Stimulated activated CD4-positive, alpha-beta T cell treated with anti-CD3 and anti-CD28 coated beads, Interleukin-12 subunit alpha, Interleukin-12 subunit beta, amount 100 ng/mL, for 4 hours (primary cell): ENCODE measurements at regions not wholly inside any gene's neighbourhood (a gene's known extent, or its start where the extent isn't known, plus 50 kb on each side); places are given as distances from the start of the nearest gene placed in this dataset.

Experiments used
- DNase-seq: peaks from one replicate; pipeline ENCODE4 v3.0.0-alpha.2; 2020

DNA sequence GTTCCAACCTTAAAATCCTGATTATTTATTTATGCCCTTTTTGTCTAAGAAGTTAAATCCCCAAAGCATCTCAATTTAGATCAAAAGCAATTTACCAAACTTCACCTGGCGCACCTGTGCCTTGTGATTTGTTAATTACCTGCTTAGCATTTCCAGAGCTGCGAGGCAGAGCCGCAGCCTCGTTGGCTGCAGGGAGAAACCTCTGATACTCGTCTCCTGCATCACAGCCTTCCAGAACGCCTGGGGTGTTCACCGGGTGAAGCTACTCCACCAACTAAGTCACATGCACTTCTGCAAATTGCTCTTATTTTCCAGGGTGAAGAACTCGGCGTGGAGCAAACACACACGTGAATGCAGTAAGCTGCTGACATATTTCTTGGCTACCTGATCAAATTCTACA is 198.1 kb upstream of the RNF32 start:
- no peak for DNase-seq

- no peak for DNase-seq
These were observed 200.1 kb upstream of the RNF32 start for GRCh38 chr7:156440456-156440855.

- no peak for DNase-seq
These were observed 202.6 kb upstream of the RNF32 start for GRCh38 chr7:156438011-156438410.

GRCh38 chr7:156437021-156437614 is 203.5 kb upstream of the RNF32 start:
- DNase-seq, result no peak

GRCh38 chr7:156435486-156436231 is 204.9 kb upstream of the RNF32 start:
- DNase-seq, result no peak

DNA sequence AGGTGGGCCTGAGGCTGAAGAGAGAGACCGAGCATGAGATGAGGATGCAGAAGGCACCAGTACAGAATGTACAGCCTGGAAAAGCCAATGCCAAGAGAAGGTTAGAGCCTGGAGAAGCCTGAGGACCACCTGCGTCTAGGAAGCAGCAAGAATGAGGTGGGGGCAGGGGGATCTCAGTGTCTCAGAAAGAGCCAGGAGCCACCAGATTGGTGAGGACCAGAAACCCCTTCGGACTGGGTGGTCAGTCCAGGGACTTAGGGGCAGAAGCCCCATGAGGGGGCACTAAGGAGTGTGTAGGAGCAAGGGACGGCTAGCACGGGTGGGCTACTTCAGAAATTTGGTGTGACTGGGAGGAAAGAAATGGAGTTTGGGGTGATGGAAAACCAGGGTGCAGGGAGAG is 205.9 kb upstream of the RNF32 start:
- DNase-seq, result no peak

DNA sequence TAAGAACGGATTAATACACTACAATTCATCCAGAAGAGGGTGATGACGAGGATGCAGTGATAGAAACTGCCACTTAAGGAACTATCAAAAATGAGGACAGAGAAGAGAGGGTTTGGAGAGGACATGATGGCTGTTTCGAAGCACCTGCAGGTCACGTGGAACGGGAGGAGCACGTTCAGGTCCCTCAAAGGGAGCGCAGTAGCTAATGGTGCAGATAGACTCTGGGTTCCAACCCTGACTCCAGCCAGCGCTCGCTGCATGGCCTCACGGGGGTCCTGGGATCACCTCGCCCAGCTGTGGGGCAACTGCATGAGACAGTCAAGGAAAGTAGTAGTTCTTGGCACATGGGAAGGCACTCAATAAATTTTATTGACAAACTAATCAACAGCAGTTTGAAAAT is 208.6 kb upstream of the RNF32 start:
- DNase-seq, result no peak

GRCh38 chr7:156430109-156430508 is 210.5 kb upstream of the RNF32 start:
- no peak for DNase-seq

DNA sequence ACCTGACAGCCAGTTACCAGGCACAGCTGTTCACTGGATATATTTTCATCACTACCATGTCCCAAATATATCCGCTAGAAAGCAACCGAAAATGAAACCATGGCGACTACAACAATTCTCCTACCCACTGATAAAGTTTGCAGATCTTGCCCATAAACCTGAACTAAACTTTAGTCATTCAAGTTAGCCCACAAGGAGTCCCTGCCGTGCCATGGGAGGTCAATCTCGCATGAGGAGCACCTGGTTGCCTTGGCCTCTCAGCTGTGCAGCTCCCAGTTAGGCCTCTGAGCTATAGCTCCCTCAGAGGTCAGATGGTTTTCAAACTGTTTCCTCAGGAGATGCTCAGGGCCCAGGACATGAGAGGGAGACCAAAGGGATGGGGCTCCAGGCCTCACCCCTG is 211.1 kb upstream of the RNF32 start:
- no peak for DNase-seq

DNA sequence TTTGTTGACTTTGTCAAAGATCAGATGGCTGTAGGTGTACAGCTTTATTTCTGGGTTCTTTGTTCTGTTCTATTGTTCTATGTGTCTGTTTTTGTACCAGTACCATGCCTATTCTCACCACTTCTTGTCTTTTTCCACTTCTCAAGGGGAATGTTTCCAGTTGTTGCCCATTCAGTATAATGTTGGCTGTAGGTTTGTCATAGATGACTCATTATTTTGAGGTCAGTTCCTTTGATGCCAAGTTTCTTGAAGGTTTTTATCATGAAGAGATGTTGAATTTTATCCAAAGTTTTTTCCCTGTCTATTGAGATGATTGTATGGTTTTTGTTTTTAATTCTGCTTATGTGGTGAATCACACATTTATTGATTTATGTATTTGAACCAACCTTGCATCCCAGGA is 216.7 kb upstream of the RNF32 start:
- no peak for DNase-seq

DNA sequence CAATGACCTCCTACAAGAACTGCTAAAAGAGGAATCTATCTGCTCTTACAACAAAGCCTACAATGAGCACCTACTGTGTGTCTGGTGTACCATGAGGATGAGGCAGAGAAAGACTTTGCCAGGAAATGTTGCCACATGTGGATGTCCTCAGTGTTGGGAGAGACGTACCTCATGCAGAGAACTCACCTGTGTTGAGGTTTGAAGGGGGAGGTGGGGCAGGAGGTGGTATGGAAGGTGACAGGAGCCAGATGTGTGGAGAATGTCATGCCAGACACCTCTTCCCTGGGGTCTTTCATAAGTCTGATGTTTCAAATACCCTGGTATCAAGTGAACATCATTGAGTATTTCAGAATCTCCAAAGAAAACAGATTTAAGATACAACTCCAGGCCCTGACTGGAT is 220.1 kb upstream of the RNF32 start:
- no peak for DNase-seq

- DNase-seq, result no peak
These were observed 220.8 kb upstream of the RNF32 start for GRCh38 chr7:156419782-156420181.

DNA sequence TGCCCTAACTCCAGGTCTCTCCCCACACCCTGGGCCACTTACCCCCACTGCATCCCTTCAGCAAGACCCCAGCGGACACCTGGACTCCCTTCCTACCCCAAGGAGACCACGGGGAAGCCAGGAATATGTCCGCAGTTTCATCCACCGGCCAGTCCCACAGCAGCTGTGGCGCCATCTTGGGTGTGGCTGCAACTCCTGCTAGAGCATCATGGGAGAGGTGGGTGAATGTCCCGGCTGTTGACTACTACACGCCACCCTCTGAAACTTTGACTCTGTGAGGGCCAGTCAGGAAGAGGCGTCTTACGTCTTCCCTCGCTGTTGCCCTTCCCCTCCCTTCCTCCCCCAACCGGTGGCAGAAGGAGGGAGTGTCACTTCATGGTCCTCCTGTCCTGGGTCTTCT is 238.3 kb upstream of the RNF32 start:
- DNase-seq, result no peak

- no peak for DNase-seq
These were observed 239.0 kb upstream of the RNF32 start for GRCh38 chr7:156401617-156402016.

DNA sequence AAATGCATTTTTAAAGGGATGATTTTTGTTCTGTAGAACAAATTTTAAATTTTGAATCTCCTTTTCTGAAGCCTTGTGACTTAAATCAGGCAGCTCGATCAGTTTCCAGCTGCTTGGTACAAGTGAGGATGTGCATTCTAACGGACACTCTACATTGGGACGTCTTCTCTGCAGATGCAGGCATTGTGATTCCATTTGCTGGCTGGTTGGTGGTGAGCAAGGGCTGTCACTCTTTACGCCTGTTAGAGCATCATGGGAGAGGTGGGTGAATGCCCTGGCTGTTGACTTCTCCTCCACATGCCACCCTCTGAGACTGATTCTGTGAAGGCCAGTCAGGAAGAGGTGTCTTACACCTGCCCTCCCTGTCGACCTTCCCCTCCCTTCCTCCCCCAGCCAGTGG is 240.5 kb upstream of the RNF32 start:
- no peak for DNase-seq

DNA sequence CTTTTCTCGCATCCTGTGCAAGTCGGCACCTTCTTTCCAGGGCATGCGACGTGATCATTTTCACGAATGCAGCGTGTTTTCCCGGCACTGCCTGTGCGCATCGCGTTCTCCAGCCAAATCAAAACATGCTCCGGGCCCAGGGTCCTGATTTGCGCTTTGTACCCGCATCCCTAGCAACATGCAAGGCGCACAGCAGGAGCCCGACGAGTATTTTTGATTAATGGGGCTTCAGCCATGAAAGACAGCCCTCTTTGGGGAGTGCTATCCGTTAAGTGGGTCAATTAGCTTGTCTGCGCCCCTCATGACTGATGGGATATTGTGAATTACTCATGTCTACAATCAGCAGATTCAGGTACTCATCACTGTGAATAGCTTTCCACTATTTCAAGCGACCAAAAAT is 243.3 kb upstream of the RNF32 start:
- no peak for DNase-seq

DNA sequence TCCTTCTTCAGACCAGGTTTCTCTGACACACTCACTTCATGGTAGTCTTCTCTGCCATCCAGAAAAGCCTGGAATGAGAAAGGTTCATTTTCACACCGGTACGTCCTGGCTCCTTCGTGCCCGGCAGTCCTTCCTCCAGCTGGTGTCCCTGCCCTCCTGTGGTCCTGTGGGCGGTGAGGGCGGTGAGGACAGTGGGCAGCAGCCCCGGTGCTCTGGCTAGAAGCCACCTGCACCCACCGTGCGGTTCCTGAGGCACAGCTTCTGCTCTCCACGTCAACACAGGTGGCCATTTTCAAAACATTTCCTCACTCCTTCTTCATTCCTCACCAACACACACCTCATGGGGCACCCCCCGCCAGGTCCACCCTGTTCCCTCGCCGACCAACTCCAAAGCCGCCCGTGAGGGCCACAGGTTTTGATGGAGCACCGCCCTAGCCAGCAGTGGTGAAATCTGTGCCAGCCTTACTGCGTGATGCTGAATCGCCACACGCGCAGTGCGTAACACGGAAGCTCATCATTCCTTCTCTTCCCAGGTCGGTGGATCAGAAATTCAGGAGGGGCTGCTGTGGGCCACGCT is 251.4 kb upstream of the RNF32 start:
- DNase-seq, result no peak

DNA sequence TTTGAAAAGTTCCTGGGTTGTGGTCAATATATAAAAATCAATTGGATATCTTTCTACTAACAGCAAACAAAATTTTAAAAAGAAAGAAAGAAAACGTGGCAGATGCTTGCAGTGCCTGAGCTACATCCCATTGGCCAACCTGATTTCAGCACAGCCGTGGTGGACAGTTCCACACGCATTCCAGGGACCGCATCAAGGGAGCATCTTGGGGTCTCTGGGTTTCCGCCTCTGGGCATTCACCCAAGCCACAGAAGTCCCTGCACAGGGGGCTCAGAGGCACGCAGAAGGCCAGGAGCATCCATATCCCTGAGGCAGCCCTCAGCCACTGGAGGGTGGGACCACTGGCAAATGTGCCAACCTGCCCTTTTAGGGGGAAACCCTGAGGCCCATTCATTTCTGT is 254.5 kb upstream of the RNF32 start:
- no peak for DNase-seq

DNA sequence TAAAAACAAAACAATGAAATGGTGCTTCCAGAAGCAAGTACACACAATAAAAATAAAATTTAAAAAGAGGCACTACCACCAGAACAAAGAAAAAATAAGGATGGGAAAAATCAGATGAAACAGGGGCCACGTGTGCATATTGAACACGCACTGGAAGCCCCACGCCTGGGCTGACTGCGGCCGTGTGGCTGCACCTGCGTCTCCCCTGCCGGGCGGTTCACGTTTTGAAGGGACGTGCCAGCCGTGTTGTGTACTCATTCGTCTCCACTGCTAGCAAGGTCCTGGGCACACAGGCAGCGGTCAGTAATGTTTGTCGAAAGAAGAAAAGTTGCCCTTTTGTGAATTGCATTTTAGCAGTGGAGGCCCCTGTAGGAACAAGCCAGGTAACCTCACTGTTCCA is 255.9 kb upstream of the RNF32 start:
- DNase-seq, result no peak

GRCh38 chr7:156383526-156383925 is 257.0 kb upstream of the RNF32 start:
- DNase-seq, result no peak

DNA sequence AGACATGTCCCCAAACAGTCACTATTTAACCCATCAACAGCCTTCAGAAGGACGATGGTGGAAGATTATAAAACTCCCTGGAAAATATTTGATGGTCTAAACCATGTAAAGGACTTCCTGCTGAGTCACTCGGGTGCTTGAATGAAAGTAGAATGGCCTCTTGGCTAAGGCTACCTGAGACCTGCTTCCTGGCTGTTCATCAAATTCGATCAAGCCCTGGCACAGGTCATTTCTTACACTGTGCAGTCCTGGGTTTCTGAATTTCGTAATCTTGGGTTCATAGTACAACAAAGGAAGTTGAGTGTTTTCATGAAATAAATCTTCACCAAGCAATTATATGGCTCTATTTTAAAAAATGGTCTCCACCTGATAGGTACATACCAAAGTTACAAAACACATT is 260.3 kb upstream of the RNF32 start:
- no peak for DNase-seq

DNA sequence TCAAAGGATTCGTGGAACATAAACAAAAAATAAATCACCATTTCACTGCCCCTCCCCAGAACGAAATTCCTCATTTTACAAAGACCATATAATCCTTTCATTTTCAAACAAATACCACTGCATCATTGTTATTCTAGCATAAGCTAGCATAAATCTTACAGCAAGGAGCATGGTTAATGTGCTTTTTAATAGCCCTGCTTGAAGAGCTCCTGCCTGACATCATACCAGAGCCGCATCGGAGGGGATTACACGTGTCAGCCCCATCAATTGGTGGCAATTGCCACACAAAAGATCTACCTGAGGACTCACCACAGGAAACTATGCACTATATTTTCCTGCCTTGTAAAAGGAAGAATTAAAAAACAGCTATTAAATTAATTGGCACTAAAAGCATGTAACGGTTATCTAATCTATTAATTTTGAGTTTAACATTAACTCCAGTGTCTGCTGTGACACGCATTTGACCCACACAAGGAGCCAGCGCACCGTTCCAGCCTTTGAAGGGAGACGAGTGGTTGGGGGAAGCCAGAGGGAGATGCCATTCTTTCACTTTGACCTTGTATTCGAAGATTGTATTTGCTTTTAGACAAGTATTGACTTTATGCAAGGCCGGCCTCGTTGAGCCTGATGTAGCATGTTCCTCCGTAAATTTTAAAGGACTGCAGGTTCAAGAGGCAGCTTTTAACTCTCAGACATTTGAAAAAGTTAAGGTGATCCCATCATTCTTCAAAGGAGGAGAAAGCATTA is 261.1 kb upstream of the RNF32 start:
- DNase-seq, result no peak

GRCh38 chr7:156378806-156379205 is 261.8 kb upstream of the RNF32 start:
- no peak for DNase-seq

- no peak for DNase-seq
These were observed 264.3 kb upstream of the RNF32 start for GRCh38 chr7:156376317-156376716.
